Neural crest cell (in vitro differentiated cells): ENCODE measurements at regions not wholly inside any gene's neighbourhood (a gene's known extent, or its start where the extent isn't known, plus 50 kb on each side); places are given as distances from the start of the nearest gene placed in this dataset.

Experiments used
- DNase-seq: peaks from one replicate; pipeline ENCODE4 v3.0.0; 2021; ENCODE audit warnings: low read depth, mixed read lengths, low spot score
- H3K27ac Mint-ChIP-seq: one replicate; pipeline ENCODE4 v1.8.0; 2021; ENCODE audit warnings: mild to moderate bottlenecking, mixed read lengths; ENCODE audit not compliant: unreplicated experiment
- H3K27me3 Mint-ChIP-seq: 2 replicates; pipeline ENCODE4 v1.8.0; 2021; ENCODE audit warnings: low read depth, mild to moderate bottlenecking, mixed read lengths
- H3K36me3 Mint-ChIP-seq: 2 replicates; pipeline ENCODE4 v1.8.0; 2021; ENCODE audit warnings: low read depth, mild to moderate bottlenecking, mixed read lengths
- H3K4me1 Mint-ChIP-seq: 2 replicates; pipeline ENCODE4 v1.8.0; 2021; ENCODE audit warnings: mixed read lengths
- H3K4me3 Mint-ChIP-seq: one replicate; pipeline ENCODE4 v1.8.0; 2021; ENCODE audit warnings: mild to moderate bottlenecking, mixed read lengths
- H3K9me3 Mint-ChIP-seq: 2 replicates; pipeline ENCODE4 v1.8.0; 2021; ENCODE audit warnings: mixed read lengths
- CTCF ChIP-seq: fragments of 200-600 bp; sonication (generic); conservative IDR thresholded peaks from 2 replicates; pipeline ENCODE4 v1.5.0; 2021; ENCODE audit warnings: antibody characterized with exemption, mild to moderate bottlenecking

GRCh38 chr3:159829056-159829455 is 159.6 kb upstream of the IL12A start:
- peaks cover 3% of the 10 kb centered on the region for H3K4me1 Mint-ChIP-seq
- no peak for DNase-seq
- H3K9me3 Mint-ChIP-seq = no peaks in the 10 kb centered on the region
- no peaks in the 10 kb centered on the region for H3K36me3 Mint-ChIP-seq
- no peak overlapping the region for H3K4me3 Mint-ChIP-seq
- H3K27ac Mint-ChIP-seq = no peak overlapping the region
- TF ChIP-seq CTCF = no peak
- no peaks in the 10 kb centered on the region for H3K27me3 Mint-ChIP-seq

- TF ChIP-seq CTCF = no peak
- DNase-seq = no peak
- Mint-ChIP-seq H3K27ac (no peak overlapping the region), H3K27me3 (no peaks in the 10 kb centered on the region), H3K9me3 (no peaks in the 10 kb centered on the region), H3K4me1 (peaks cover 3% of the 10 kb centered on the region), H3K4me3 (no peak overlapping the region), H3K36me3 (no peaks in the 10 kb centered on the region)
Observed at GRCh38 chr3:159829539-159830227, 159.0 kb upstream of the IL12A start.

- no peak overlapping the region for H3K4me3 Mint-ChIP-seq
- peaks cover 3% of the 10 kb centered on the region for H3K4me1 Mint-ChIP-seq
- H3K27ac Mint-ChIP-seq = no peak overlapping the region
- H3K27me3 Mint-ChIP-seq = no peaks in the 10 kb centered on the region
- no peaks in the 10 kb centered on the region for H3K9me3 Mint-ChIP-seq
- no peak for TF ChIP-seq CTCF
- no peak for DNase-seq
- H3K36me3 Mint-ChIP-seq = no peaks in the 10 kb centered on the region
Observed at GRCh38 chr3:159830523-159831154, 158.0 kb upstream of the IL12A start.

GRCh38 chr3:159831466-159831865 is 157.2 kb upstream of the IL12A start:
- Mint-ChIP-seq H3K9me3 (no peaks in the 10 kb centered on the region), H3K27me3 (no peaks in the 10 kb centered on the region), H3K4me3 (no peak overlapping the region), H3K27ac (no peak overlapping the region), H3K4me1 (peaks cover 9% of the 10 kb centered on the region), H3K36me3 (no peaks in the 10 kb centered on the region)
- no peak for TF ChIP-seq CTCF
- DNase-seq = no peak

- H3K27ac Mint-ChIP-seq = no peak overlapping the region
- H3K27me3 Mint-ChIP-seq = no peaks in the 10 kb centered on the region
- no peak for TF ChIP-seq CTCF
- no peak for DNase-seq
- H3K4me3 Mint-ChIP-seq = no peak overlapping the region
- no peaks in the 10 kb centered on the region for H3K9me3 Mint-ChIP-seq
- no peaks in the 10 kb centered on the region for H3K36me3 Mint-ChIP-seq
- H3K4me1 Mint-ChIP-seq = peaks cover 10% of the 10 kb centered on the region
Observed at GRCh38 chr3:159832024-159832423, 156.6 kb upstream of the IL12A start.
